Activated gamma-delta T cell treated with Interleukin-2 at 50 U/mL for 16 hours (primary cell): ENCODE measurements at regions not wholly inside any gene's neighbourhood (a gene's known extent, or its start where the extent isn't known, plus 50 kb on each side); places are given as distances from the start of the nearest gene placed in this dataset.
"Not testable (repeated sequence)": the region's sequence is repeated elsewhere in the genome, so short reads cannot be mapped to it uniquely, and the experiment has no call there.

Experiments
- DNase-seq: peaks from one replicate; pipeline ENCODE4 v3.0.0-alpha.2; 2020

- DNase-seq = no peak
Measured at GRCh38 chr20:19903168-19903811, 113.9 kb upstream of the NAA20 start.

- no peak for DNase-seq
Measured at GRCh38 chr20:19907326-19908056, 109.7 kb upstream of the NAA20 start.

GRCh38 chr20:19908576-19908975, 108.6 kb upstream of the NAA20 start:
- DNase-seq = no peak

- no peak for DNase-seq
Measured at GRCh38 chr20:19909725-19910124, 107.4 kb upstream of the NAA20 start.

GRCh38 chr20:19911810-19912382, 105.3 kb upstream of the NAA20 start:
- DNase-seq = no peak

GRCh38 chr20:19913349-19913748, 103.8 kb upstream of the NAA20 start:
- no peak for DNase-seq

GRCh38 chr20:19913927-19914614, 103.1 kb upstream of the NAA20 start:
- no peak for DNase-seq

GRCh38 chr20:19915111-19915798, 101.9 kb upstream of the NAA20 start:
- no peak for DNase-seq

GRCh38 chr20:19916531-19917485, 100.4 kb upstream of the NAA20 start:
- no peak for DNase-seq

GRCh38 chr20:19918965-19919329, 98.2 kb upstream of the NAA20 start:
- no peak for DNase-seq

- no peak for DNase-seq
Measured at GRCh38 chr20:19920381-19921138, 96.6 kb upstream of the NAA20 start.

GRCh38 chr20:19921284-19921793, 95.8 kb upstream of the NAA20 start:
- no peak for DNase-seq

- not testable (repeated sequence) for DNase-seq
Measured at GRCh38 chr20:19921829-19922228, 95.3 kb upstream of the NAA20 start.

- no peak for DNase-seq
Measured at GRCh38 chr20:19922716-19923115, 94.4 kb upstream of the NAA20 start.

- no peak for DNase-seq
Measured at GRCh38 chr20:19923762-19924161, 93.4 kb upstream of the NAA20 start.

- DNase-seq = no peak
Measured at GRCh38 chr20:19924255-19924654, 92.9 kb upstream of the NAA20 start.

GRCh38 chr20:19926591-19926990, 90.6 kb upstream of the NAA20 start:
- DNase-seq = no peak

- no peak for DNase-seq
Measured at GRCh38 chr20:19928328-19929011, 88.7 kb upstream of the NAA20 start.

GRCh38 chr20:19929012-19929360, 88.2 kb upstream of the NAA20 start:
- DNase-seq = no peak

GRCh38 chr20:19929481-19930145, 87.5 kb upstream of the NAA20 start:
- DNase-seq = no peak
